ENCODE measurements at regions not wholly inside any gene's neighbourhood (a gene's known extent, or its start where the extent isn't known, plus 50 kb on each side); places are given as distances from the start of the nearest gene placed in this dataset.

GRCh38 chr10:6999232-6999925 is 411.5 kb downstream of the SFMBT2 start:
- H3K27ac ChIP-seq (ENCODE audit: low read length), result no peak overlapping the region
- POLR2A ChIA-PET, result interaction anchor here in 1 of 2 donors (0.7 kb wide), 1 partner anchor 104 kb away, joined by 10 read pairs; no protein-coding TSS in a partner anchor
- peaks cover 0 to 9% (median 0%) of the 10 kb centered on the region in 3 donors for H3K4me1 Mint-ChIP-seq

GRCh38 chr10:6997509-6997908 is 413.3 kb downstream of the SFMBT2 start:
- Histone ChIP-seq H3K27ac (ENCODE audit: low read length) (no peak overlapping the region), H3K4me1 (ENCODE audit: control insufficient read depth in 1 of 2, extremely low read depth in 1 of 2, insufficient read depth in 2 of 2, low read length in 2 of 2) (peaks cover 0 to 8% of the 10 kb centered on the region in 2 experiments), H3K36me3 (ENCODE audit: control insufficient read depth in 2 of 2, extremely low read depth in 1 of 2, insufficient read depth in 1 of 2, low read length in 1 of 2) (no peaks in the 10 kb centered on the region), H3K4me3 (ENCODE audit: control insufficient read depth in 1 of 2, extremely low read depth in 1 of 2, low read length in 1 of 2) (no peak overlapping the region), H3K27me3 (replicated peaks in 1 of 2; ENCODE audit: control insufficient read depth in 2 of 2, extremely low read depth in 1 of 2, insufficient read depth in 2 of 2, low read length in 1 of 2) (no peaks in the 10 kb centered on the region), H3K9me3 (no peaks in the 10 kb centered on the region)
- no peak for ATAC-seq (replicated peaks in 1 of 4)
- POLR2A ChIA-PET, result interaction anchor here in 1 of 2 donors (0.5 kb wide), 1 partner anchor 135 kb away, joined by 3 read pairs; no protein-coding TSS in a partner anchor
- WGBS (ENCODE audit: insufficient coverage), result no CpG with 5 or more reads among the region's 2 CpGs
- Mint-ChIP-seq H3K4me3 (no peak overlapping the region), H3K36me3 (no peaks in the 10 kb centered on the region), H3K27me3 (peaks cover 7 to 11% of the 10 kb centered on the region in 2 donors), H3K9me3 (no peaks in the 10 kb centered on the region), H3K27ac (no peak overlapping the region), H3K4me1 (no peaks in the 10 kb centered on the region)
- DNase-seq, result no peak
- CTCF ChIA-PET, result interaction anchor here in 1 of 2 donors (0.6 kb wide), 1 partner anchor 84 kb away, joined by 3 read pairs; no protein-coding TSS in a partner anchor

More at GRCh38 chr10:6999232-6999925, 411.5 kb downstream of the SFMBT2 start:
- H3K4me1 ChIP-seq (ENCODE audit: control insufficient read depth in 1 of 2, extremely low read depth in 1 of 2, insufficient read depth in 2 of 2, low read length in 2 of 2), result peaks cover 0 to 13% of the 10 kb centered on the region in 2 experiments
- no peaks in the 10 kb centered on the region for H3K9me3 ChIP-seq
- CTCF ChIA-PET, result interaction anchor here in 1 of 2 donors (0.5 kb wide), 1 partner anchor 695 kb away, joined by 5 read pairs; no protein-coding TSS in a partner anchor
- WGBS (ENCODE audit: insufficient coverage), result no CpG with 5 or more reads among the region's 2 CpGs
- no peak overlapping the region for H3K4me3 ChIP-seq (ENCODE audit: control insufficient read depth in 1 of 2, extremely low read depth in 1 of 2, low read length in 1 of 2)
- Mint-ChIP-seq H3K36me3 (no peaks in the 10 kb centered on the region), H3K27me3 (peaks cover 3 to 7% of the 10 kb centered on the region in 2 donors), H3K27ac (no peak overlapping the region), H3K4me3 (no peak overlapping the region), H3K9me3 (no peaks in the 10 kb centered on the region)
- no peak for DNase-seq
- H3K27me3 ChIP-seq (replicated peaks in 1 of 2; ENCODE audit: control insufficient read depth in 2 of 2, extremely low read depth in 1 of 2, insufficient read depth in 2 of 2, low read length in 1 of 2), result no peaks in the 10 kb centered on the region
- no peaks in the 10 kb centered on the region for H3K36me3 ChIP-seq (ENCODE audit: control insufficient read depth in 2 of 2, extremely low read depth in 1 of 2, insufficient read depth in 1 of 2, low read length in 1 of 2)
- ATAC-seq (replicated peaks in 1 of 4), result no peak

- H3K27me3 ChIP-seq (replicated peaks in 1 of 2; ENCODE audit: control insufficient read depth in 2 of 2, extremely low read depth in 1 of 2, insufficient read depth in 2 of 2, low read length in 1 of 2), result no peaks in the 10 kb centered on the region
- no peaks in the 10 kb centered on the region for H3K36me3 ChIP-seq (ENCODE audit: control insufficient read depth in 2 of 2, extremely low read depth in 1 of 2, insufficient read depth in 1 of 2, low read length in 1 of 2)
- H3K9me3 ChIP-seq, result no peaks in the 10 kb centered on the region
- H3K4me1 ChIP-seq (ENCODE audit: control insufficient read depth in 1 of 2, extremely low read depth in 1 of 2, insufficient read depth in 2 of 2, low read length in 2 of 2), result peaks cover 0 to 9% of the 10 kb centered on the region in 2 experiments
- no peak overlapping the region for H3K4me3 ChIP-seq (ENCODE audit: control insufficient read depth in 1 of 2, extremely low read depth in 1 of 2, low read length in 1 of 2)
- no peaks in the 10 kb centered on the region for H3K4me1 Mint-ChIP-seq
- H3K27ac Mint-ChIP-seq, result no peak overlapping the region
- 86% methylated on average over 2 of the region's 4 CpGs for WGBS (ENCODE audit: insufficient coverage)
- CTCF ChIA-PET, result interaction anchor here in 1 of 2 donors (0.6 kb wide), 1 partner anchor 715 kb away, joined by 3 read pairs; no protein-coding TSS in a partner anchor
- no peak for ATAC-seq (replicated peaks in 1 of 4)
- no peaks in the 10 kb centered on the region for H3K36me3 Mint-ChIP-seq
- H3K9me3 Mint-ChIP-seq, result no peaks in the 10 kb centered on the region
- POLR2A ChIA-PET, result interaction anchor here in 1 of 2 donors (0.7 kb wide), 1 partner anchor 15 kb away, joined by 11 read pairs; no protein-coding TSS in a partner anchor
- no peak overlapping the region for H3K4me3 Mint-ChIP-seq
- no peak overlapping the region for H3K27ac ChIP-seq (ENCODE audit: low read length)
- peaks cover 7 to 8% of the 10 kb centered on the region in 2 donors for H3K27me3 Mint-ChIP-seq
- DNase-seq, result no peak
Observed at GRCh38 chr10:6996431-6996830, 414.4 kb downstream of the SFMBT2 start.

GRCh38 chr10:6995831-6996230 is 415.0 kb downstream of the SFMBT2 start:
- H3K9me3 Mint-ChIP-seq, result no peaks in the 10 kb centered on the region
- DNase-seq (no peak), ATAC-seq (replicated peaks in 1 of 4) (no peak)
- WGBS (ENCODE audit: insufficient coverage), result 94% methylated on average over 2 of the region's 4 CpGs
- peaks cover 6 to 7% of the 10 kb centered on the region in 2 donors for H3K27me3 Mint-ChIP-seq
- no peaks in the 10 kb centered on the region for H3K9me3 ChIP-seq
- H3K4me3 Mint-ChIP-seq, result no peak overlapping the region
- H3K27me3 ChIP-seq (replicated peaks in 1 of 2; ENCODE audit: control insufficient read depth in 2 of 2, extremely low read depth in 1 of 2, insufficient read depth in 2 of 2, low read length in 1 of 2), result no peaks in the 10 kb centered on the region
- H3K27ac ChIP-seq (ENCODE audit: low read length), result no peak overlapping the region
- no peaks in the 10 kb centered on the region for H3K36me3 ChIP-seq (ENCODE audit: control insufficient read depth in 2 of 2, extremely low read depth in 1 of 2, insufficient read depth in 1 of 2, low read length in 1 of 2)
- H3K4me1 ChIP-seq (ENCODE audit: control insufficient read depth in 1 of 2, extremely low read depth in 1 of 2, insufficient read depth in 2 of 2, low read length in 2 of 2), result peaks cover 0 to 13% of the 10 kb centered on the region in 2 experiments
- no peak overlapping the region for H3K27ac Mint-ChIP-seq
- CTCF ChIA-PET, result interaction anchor here (0.6 kb wide), 2 partner anchors 31 to 714 kb away, joined by 3 to 4 read pairs; no protein-coding TSS in a partner anchor
- no peaks in the 10 kb centered on the region for H3K36me3 Mint-ChIP-seq
- POLR2A ChIA-PET, result interaction anchor here (0.6 to 0.7 kb wide), 3 partner anchors 15 to 476 kb away, joined by 3 to 11 read pairs (median 4); no protein-coding TSS in a partner anchor
- H3K4me3 ChIP-seq (ENCODE audit: control insufficient read depth in 1 of 2, extremely low read depth in 1 of 2, low read length in 1 of 2), result no peak overlapping the region
- peaks cover 2 to 4% (median 4%) of the 10 kb centered on the region in 3 donors for H3K4me1 Mint-ChIP-seq

- peaks cover 6 to 7% of the 10 kb centered on the region in 2 donors for H3K27me3 Mint-ChIP-seq
- POLR2A ChIA-PET, result interaction anchor here (0.6 kb wide), 2 partner anchors 338 to 476 kb away, joined by 3 to 4 read pairs; no protein-coding TSS in a partner anchor
- no peak for ATAC-seq (replicated peaks in 1 of 4)
- no peaks in the 10 kb centered on the region for H3K9me3 Mint-ChIP-seq
- no peaks in the 10 kb centered on the region for H3K27me3 ChIP-seq (replicated peaks in 1 of 2; ENCODE audit: control insufficient read depth in 2 of 2, extremely low read depth in 1 of 2, insufficient read depth in 2 of 2, low read length in 1 of 2)
- no peaks in the 10 kb centered on the region for H3K36me3 ChIP-seq (ENCODE audit: control insufficient read depth in 2 of 2, extremely low read depth in 1 of 2, insufficient read depth in 1 of 2, low read length in 1 of 2)
- peaks cover 5 to 8% (median 7%) of the 10 kb centered on the region in 3 donors for H3K4me1 Mint-ChIP-seq
- no peak overlapping the region for H3K4me3 ChIP-seq (ENCODE audit: control insufficient read depth in 1 of 2, extremely low read depth in 1 of 2, low read length in 1 of 2)
- CTCF ChIA-PET, result interaction anchor here in 1 of 2 donors (0.6 kb wide), 1 partner anchor 31 kb away, joined by 4 read pairs; no protein-coding TSS in a partner anchor
- peaks cover 0 to 14% of the 10 kb centered on the region in 2 experiments for H3K4me1 ChIP-seq (ENCODE audit: control insufficient read depth in 1 of 2, extremely low read depth in 1 of 2, insufficient read depth in 2 of 2, low read length in 2 of 2)
- H3K36me3 Mint-ChIP-seq, result no peaks in the 10 kb centered on the region
- H3K27ac Mint-ChIP-seq, result no peak overlapping the region
- H3K4me3 Mint-ChIP-seq, result no peak overlapping the region
- DNase-seq, result no peak
- no peaks in the 10 kb centered on the region for H3K9me3 ChIP-seq
- no CpG with 5 or more reads among the region's 3 CpGs for WGBS (ENCODE audit: insufficient coverage)
- H3K27ac ChIP-seq (ENCODE audit: low read length), result no peak overlapping the region
Observed at GRCh38 chr10:6995341-6995740, 415.3 kb upstream of the PRKCQ start.

- Mint-ChIP-seq H3K27me3 (peaks cover 4 to 6% of the 10 kb centered on the region in 2 donors), H3K36me3 (no peaks in the 10 kb centered on the region), H3K4me3 (no peak overlapping the region), H3K9me3 (no peaks in the 10 kb centered on the region), H3K4me1 (peaks cover 5 to 11% (median 8%) of the 10 kb centered on the region in 3 donors), H3K27ac (no peak overlapping the region)
- no peaks in the 10 kb centered on the region for H3K36me3 ChIP-seq (ENCODE audit: control insufficient read depth in 2 of 2, extremely low read depth in 1 of 2, insufficient read depth in 1 of 2, low read length in 1 of 2)
- CTCF ChIA-PET, result no interaction called here
- H3K27me3 ChIP-seq (replicated peaks in 1 of 2; ENCODE audit: control insufficient read depth in 2 of 2, extremely low read depth in 1 of 2, insufficient read depth in 2 of 2, low read length in 1 of 2), result no peaks in the 10 kb centered on the region
- POLR2A ChIA-PET, result no interaction called here
- DNase-seq, result peak in 1 of 35 experiments; percentile 3
- no peak overlapping the region for H3K27ac ChIP-seq (ENCODE audit: low read length)
- H3K4me1 ChIP-seq (ENCODE audit: control insufficient read depth in 1 of 2, extremely low read depth in 1 of 2, insufficient read depth in 2 of 2, low read length in 2 of 2), result peaks cover 0 to 11% of the 10 kb centered on the region in 2 experiments
- H3K4me3 ChIP-seq (ENCODE audit: control insufficient read depth in 1 of 2, extremely low read depth in 1 of 2, low read length in 1 of 2), result no peak overlapping the region
- no peaks in the 10 kb centered on the region for H3K9me3 ChIP-seq
- no peak for ATAC-seq (replicated peaks in 1 of 4)
Observed at GRCh38 chr10:6990891-6991290, 410.8 kb upstream of the PRKCQ start.

Measured in T-cell (primary cell).